ENCODE measurements at regions not wholly inside any gene's neighbourhood (a gene's known extent, or its start where the extent isn't known, plus 50 kb on each side); places are given as distances from the start of the nearest gene placed in this dataset.

- no peak for DNase-seq (ENCODE audit: low spot score)
Measured at GRCh38 chr2:5990086-5990485, 297.9 kb downstream of the SOX11 start.

DNA sequence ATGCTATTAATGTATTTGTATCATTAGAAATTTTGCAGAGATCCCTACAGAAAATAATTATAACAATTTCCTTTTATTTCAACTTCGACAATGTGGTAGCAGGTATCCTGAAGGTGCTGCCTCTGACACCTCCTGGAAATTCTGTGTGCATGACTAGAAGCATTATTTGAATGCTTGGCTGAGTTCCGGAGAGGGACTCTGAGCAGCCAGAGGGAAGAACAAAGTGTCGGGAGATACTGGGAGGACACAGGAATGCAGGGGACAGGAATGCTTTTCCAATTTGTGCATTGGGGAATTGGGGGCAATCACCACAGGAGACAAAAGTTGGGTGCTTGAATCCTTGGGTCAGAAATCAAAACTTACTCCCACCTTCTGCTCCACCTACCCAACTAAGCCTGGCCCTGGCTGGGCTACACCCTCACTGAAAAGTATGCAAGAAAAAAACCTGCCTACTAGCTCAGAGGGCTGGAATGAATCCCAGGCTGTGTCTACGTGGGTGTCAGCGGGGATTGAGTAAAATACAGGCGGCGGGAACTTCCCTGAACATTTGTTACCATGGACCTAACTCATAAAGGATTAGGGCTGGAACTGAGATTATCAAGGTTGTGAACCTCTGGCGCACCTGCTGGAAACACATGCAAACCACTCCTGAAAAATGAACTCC lies 299.3 kb downstream of the SOX11 start:
- DNase-seq (ENCODE audit: low spot score) = no peak

DNA sequence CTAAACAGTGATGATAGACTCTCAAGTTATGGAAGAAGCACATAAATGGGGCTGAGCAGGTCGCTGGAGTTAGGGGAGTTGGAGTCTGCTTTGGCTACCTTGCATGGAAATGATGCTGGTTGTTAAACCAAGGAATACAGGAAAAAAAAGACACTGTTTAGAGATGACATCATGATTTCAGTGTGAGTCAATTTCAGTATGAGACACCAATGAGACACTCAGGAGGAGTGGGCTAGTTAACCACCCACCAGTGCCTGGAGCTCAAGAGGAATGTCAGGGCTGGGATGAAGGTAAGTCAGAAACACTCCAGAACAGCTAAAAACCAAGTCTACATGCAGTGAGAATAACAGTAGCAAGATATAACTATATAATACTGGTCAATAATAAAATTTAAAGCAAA lies 303.6 kb downstream of the SOX11 start:
- no peak for DNase-seq (ENCODE audit: low spot score)

- no peak for DNase-seq (ENCODE audit: low spot score)
Measured at GRCh38 chr2:6008186-6008585, 316.0 kb downstream of the SOX11 start.

- no peak for DNase-seq (ENCODE audit: low spot score)
Measured at GRCh38 chr2:6008726-6009125, 316.5 kb downstream of the SOX11 start.

- no peak for DNase-seq (ENCODE audit: low spot score)
Measured at GRCh38 chr2:6010163-6010562, 318.0 kb downstream of the SOX11 start.

GRCh38 chr2:6011921-6012320 lies 319.7 kb downstream of the SOX11 start:
- no peak for DNase-seq (ENCODE audit: low spot score)

DNA sequence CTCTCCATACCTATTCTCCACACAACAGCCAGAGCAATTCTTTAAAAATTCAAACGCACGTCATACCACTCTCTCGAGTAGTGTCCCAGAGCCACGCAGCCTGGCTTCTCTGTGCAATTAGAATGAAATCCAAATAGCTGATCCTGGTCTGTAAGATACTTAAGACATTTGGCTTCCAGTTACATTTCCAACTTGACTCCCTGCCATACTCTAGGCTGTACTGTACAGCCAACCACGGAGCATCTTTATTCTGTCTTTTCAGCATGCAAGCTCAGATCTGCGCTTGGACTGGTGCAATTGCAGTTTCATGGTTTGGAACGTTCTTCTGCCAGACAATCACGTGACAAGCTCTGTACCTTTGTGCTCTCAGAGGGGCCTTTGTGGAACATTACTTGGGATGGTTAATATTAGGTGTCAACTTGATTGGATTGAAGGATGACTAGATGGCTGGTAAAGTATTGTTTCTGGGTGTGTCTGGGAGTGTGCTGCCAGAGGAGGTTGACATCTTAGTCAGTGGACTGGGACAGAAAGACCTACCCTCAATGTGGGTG lies 325.6 kb downstream of the SOX11 start:
- DNase-seq (ENCODE audit: low spot score) = no peak

DNA sequence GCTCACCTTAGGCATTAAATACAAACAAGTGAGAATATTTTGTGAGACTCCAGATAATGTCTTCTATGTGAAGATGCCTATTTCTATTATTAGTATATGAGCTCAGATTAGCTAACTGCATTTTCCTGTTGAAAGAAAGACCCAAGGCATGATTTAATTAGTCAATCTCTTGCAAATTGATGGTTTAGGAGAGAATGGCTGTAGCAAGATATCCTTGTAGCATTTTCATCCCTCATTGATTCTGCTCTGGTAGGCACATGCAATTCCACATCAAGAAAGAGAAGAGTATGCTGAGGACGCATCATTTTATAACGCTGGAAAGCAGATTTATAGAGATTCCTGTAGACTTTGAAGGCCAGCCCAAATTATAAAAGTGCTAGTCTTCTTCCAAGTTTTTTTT lies 332.0 kb downstream of the SOX11 start:
- no peak for DNase-seq (ENCODE audit: low spot score)

DNA sequence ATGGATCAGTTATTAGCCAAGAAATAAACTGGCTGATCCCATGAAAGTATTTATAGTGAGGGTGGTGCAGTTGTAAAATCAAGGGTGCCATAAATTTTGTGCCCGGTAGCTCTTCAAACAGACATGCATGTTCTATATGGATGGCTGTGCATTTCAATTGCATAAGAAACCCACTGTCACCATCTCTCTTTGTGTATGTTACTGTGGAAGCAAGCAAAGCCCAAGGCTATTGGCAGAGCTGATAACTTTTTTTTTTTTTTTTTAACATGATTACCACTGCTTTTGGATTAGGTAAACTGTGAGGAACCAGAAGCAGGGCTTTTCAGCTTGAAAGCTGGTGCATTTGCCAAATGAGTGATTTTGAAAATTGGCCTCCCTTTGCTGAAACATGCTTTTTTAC lies 332.6 kb downstream of the SOX11 start:
- DNase-seq (ENCODE audit: low spot score) = no peak

GRCh38 chr2:6025391-6025790 lies 333.2 kb downstream of the SOX11 start:
- DNase-seq (ENCODE audit: low spot score) = no peak

GRCh38 chr2:6027066-6027465 lies 334.9 kb downstream of the SOX11 start:
- no peak for DNase-seq (ENCODE audit: low spot score)

DNA sequence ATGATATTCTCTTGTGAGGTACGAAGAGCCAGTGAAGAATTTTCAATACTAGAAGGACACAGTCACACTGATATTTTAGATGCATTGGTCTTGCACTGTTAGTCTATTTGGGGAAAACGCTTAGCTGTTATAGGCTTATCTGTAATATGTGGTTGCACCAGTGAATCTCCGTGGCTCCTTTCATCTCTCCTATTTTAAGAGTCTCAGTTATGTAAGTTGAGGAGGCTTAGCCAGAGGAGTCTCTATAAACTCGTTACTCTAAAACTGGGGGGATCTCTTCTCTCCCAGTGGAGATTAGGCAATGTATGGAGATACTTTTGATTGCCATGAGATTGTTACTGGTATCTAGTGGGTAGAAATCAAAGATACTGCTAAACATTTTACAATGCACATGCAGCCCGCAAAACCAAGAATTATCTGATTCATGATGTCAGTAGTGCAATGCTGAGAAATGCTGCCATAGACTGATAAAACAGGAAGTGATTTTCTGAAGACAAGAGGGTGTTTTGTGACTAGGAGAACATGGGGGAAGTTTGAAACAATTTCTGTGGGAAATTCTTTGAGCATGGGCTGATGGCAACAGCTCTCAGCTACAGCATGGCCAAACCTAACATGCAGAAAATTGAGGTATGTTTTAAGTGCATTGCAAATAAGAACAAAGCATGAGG lies 339.1 kb downstream of the SOX11 start:
- no peak for DNase-seq (ENCODE audit: low spot score)

DNA sequence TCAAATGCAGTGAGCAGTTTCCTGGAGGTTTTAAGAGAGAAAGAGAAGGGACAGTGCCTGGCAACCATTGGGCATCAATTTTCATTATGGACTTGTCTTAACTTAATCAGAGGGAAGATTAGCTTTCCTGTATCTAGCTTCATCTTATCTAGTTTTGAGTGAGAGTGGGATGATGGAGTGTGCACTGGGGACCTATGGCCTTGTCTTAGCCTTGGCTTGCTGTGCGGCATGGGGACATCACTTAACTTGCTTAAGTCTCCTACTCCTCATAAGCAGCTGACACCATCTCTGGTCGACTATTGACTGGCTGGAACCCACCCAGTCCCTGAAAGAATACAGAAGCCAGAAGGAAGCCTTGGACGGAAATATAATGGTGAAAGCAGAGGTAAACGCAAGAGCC lies 344.0 kb downstream of the SOX11 start:
- DNase-seq (ENCODE audit: low spot score) = no peak

DNA sequence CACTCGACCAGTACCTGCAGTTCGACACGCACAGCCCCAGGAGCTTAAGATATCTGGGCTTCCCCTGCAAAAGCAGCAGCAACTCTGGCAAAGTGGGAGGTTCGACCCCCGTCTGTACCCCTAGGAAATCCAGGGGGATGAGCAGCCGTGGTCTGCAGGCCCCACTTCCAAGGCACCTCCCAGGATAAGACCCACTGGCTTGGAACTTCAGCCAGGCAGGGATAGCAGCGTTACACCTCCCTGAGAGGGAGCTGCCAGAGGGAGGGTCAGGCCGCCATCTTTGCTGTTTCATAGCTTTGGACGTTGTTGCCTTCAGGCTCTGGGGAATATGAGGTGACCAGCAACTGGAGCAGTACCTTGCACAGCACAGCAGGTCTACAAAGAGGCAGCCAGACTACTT lies 351.1 kb downstream of the SOX11 start:
- DNase-seq (ENCODE audit: low spot score) = no peak

DNA sequence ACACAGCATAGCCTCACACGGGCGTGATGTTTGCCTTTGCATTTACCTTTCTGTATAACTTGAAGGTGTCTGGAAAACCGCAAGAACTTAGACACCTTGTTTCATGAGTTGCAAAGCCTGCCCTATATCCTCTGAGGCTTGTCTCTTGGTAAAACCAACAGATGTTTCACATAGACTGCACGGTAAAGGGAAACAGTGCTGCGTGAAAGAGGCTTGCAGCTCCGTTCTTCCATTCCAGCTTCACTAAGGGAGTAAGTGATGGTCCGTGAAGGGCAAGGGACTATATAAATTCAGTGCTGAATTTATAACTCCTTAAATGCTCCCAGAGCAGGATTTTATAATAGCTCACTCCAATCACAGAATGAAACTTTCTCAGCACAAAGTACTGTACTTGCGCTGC lies 360.5 kb downstream of the SOX11 start:
- DNase-seq (ENCODE audit: low spot score) = no peak

GRCh38 chr2:6053743-6054142 lies 361.6 kb downstream of the SOX11 start:
- no peak for DNase-seq (ENCODE audit: low spot score)

DNA sequence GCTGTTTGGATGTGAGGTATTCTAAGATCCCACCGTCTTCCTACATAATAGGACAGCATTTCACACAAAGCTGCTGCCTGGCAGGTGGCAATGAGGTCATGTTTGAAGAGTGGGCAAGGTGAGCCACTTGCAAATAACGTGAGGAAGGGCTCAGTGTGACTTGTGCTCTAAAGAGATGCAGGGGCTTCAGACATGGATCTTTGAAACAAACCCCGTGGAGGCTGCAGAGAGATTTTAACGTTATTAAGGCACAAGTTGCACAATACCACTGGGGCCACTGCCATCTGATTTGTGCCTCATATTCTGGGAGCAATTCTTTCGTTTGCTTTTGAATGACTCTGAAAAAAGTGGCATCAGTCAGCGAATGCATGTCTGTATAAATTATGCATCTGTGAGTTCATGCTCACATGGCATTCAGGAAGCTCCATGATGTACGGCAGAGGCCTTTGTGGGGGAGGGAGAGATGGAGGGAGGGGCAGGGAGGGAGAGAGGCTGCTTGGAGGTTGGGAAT lies 362.0 kb downstream of the SOX11 start:
- DNase-seq (ENCODE audit: low spot score) = no peak

- DNase-seq (ENCODE audit: low spot score) = no peak
Measured at GRCh38 chr2:6060992-6061663, 368.9 kb downstream of the SOX11 start.

- DNase-seq (ENCODE audit: low spot score) = no peak
Measured at GRCh38 chr2:6064757-6065156, 372.6 kb downstream of the SOX11 start.

GRCh38 chr2:6065703-6066102 lies 373.5 kb downstream of the SOX11 start:
- DNase-seq (ENCODE audit: low spot score) = no peak

DNA sequence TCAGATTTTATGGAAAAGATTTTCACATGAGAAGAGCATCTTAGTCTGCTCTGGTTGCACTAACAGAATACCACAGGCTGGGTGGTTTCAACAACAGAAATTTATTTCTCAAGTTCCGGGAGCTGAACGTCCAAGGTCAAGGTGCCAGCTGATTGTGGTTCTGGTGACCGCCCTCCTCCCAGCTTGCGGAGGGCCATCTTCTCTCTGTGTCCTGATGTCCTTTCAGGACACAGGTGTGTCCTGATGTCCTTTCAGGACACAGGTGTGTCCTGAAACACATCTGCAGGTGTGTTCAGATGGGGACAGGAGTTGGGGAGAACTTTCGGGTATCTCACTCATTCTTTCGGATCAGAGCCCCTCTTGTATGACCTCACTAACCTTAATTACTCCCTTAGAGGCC lies 374.9 kb downstream of the SOX11 start:
- DNase-seq (ENCODE audit: low spot score) = no peak

- no peak for DNase-seq (ENCODE audit: low spot score)
Measured at GRCh38 chr2:6067806-6068205, 375.6 kb downstream of the SOX11 start.
